GM12878 (cell line): ENCODE measurements at regions not wholly inside any gene's neighbourhood (a gene's known extent, or its start where the extent isn't known, plus 50 kb on each side); places are given as distances from the start of the nearest gene placed in this dataset.

Source experiments
- CEBPB ChIP-seq, 2 experiments: fragments of 150-350 bp in 1 of 2; IDR thresholded peaks; 2 replicates each; pipeline ENCODE4 v1.6.1; 2012 to 2014; ENCODE audit warnings: low read depth in 2 of 2, low read length in 2 of 2, borderline replicate concordance in 1 of 2, inconsistent platforms in 1 of 2
- EZH2 ChIP-seq: IDR thresholded peaks from 2 replicates; pipeline ENCODE4 v1.6.1; 2012; ENCODE audit warnings: low read depth, mild to moderate bottlenecking, control low read depth, inconsistent platforms, low read length, borderline replicate concordance; ENCODE audit not compliant: control insufficient read depth
- MTA2 ChIP-seq: fragments of 450-650 bp; IDR thresholded peaks from 2 replicates; pipeline ENCODE4 v1.6.1; 2016; ENCODE audit warnings: low read depth, mild to moderate bottlenecking, moderate library complexity
- NFYA ChIP-seq: IDR thresholded peaks from 2 replicates; pipeline ENCODE4 v1.6.1; 2011; ENCODE audit warnings: low read depth, mild to moderate bottlenecking, low read length, improper control_type of control experiment, borderline replicate concordance
- SMC3 ChIP-seq: IDR thresholded peaks from 2 replicates; pipeline ENCODE4 v1.6.1; 2011; ENCODE audit warnings: low read length, improper control_type of control experiment, borderline replicate concordance
- SRF ChIP-seq, 2 experiments: IDR thresholded peaks; 2 replicates each; pipeline ENCODE4 v1.6.1; 2011; ENCODE audit warnings: low read depth in 2 of 2, low read length in 2 of 2, mild to moderate bottlenecking in 1 of 2, moderate library complexity in 1 of 2
- TF ChIP-seq, protein P1 (sequence below): IDR thresholded peaks from 2 replicates; pipeline ENCODE4 v1.6.1; 2011; ENCODE audit warnings: low read depth, mild to moderate bottlenecking, low read length, moderate library complexity, borderline replicate concordance; ENCODE audit errors: extremely low read depth
- TF ChIP-seq, protein P2 (sequence below), 3 experiments: IDR thresholded peaks in 2 of 3; conservative IDR thresholded peaks in 1 of 3; 2 replicates each; pipeline ENCODE4 v1.5.1; 2011; ENCODE audit warnings: low read depth in 3 of 3, low read length in 3 of 3, mild to moderate bottlenecking in 3 of 3, control low read depth in 2 of 3, moderate library complexity in 2 of 3, inconsistent platforms in 1 of 3, mixed read lengths in 1 of 3; ENCODE audit not compliant: control insufficient read depth in 2 of 3, insufficient read depth in 1 of 3; ENCODE audit errors: extremely low read depth in 1 of 3
- TF ChIP-seq, protein P3 (sequence below): IDR thresholded peaks from 2 replicates; pipeline ENCODE4 v1.6.1; 2012; ENCODE audit warnings: mild to moderate bottlenecking, low read depth, low read length
- TF ChIP-seq, protein P4 (sequence below): IDR thresholded peaks from 2 replicates; pipeline ENCODE4 v1.6.1; 2011; ENCODE audit warnings: borderline replicate concordance, low read depth, mild to moderate bottlenecking, moderate library complexity, mixed read lengths, low read length; ENCODE audit not compliant: insufficient read depth; ENCODE audit errors: extremely low read length

DNA sequence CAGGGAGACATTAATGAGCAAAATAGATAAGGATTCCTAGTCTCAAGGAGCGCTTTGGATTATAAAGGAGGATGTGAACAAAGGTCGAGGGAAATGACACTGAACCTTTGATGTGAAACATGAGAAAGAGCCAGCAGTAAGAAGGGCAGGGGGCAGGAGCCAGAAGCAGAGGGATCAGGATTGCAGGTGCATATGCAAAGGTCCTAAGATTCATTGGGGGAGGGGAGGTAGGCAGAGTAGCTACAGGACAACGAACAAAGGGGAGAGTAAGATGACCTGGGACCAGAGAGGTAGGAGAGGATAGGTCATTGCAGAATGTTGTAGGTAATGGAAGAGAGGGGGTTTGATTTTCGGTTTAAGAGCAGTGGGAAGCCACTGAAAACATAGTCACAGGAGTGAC, 129.2 kb upstream of the TRPM3 start:
- TF ChIP-seq MTA2 (no peak), SMC3 (no peak), EZH2 (no peak), NFYA (no peak), SRF (IDR thresholded peaks at IDR 0.05; ENCODE audit: low read depth in 2 of 2, low read length in 2 of 2) (no peak), CEBPB (IDR thresholded peaks at IDR 0.05; ENCODE audit: borderline replicate concordance in 1 of 2, low read depth in 2 of 2, low read length in 2 of 2) (no peak)
- TF ChIP-seq, protein P1, sequence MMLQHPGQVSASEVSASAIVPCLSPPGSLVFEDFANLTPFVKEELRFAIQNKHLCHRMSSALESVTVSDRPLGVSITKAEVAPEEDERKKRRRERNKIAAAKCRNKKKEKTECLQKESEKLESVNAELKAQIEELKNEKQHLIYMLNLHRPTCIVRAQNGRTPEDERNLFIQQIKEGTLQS, result no peak
- TF ChIP-seq, protein P2, sequence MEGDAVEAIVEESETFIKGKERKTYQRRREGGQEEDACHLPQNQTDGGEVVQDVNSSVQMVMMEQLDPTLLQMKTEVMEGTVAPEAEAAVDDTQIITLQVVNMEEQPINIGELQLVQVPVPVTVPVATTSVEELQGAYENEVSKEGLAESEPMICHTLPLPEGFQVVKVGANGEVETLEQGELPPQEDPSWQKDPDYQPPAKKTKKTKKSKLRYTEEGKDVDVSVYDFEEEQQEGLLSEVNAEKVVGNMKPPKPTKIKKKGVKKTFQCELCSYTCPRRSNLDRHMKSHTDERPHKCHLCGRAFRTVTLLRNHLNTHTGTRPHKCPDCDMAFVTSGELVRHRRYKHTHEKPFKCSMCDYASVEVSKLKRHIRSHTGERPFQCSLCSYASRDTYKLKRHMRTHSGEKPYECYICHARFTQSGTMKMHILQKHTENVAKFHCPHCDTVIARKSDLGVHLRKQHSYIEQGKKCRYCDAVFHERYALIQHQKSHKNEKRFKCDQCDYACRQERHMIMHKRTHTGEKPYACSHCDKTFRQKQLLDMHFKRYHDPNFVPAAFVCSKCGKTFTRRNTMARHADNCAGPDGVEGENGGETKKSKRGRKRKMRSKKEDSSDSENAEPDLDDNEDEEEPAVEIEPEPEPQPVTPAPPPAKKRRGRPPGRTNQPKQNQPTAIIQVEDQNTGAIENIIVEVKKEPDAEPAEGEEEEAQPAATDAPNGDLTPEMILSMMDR (IDR thresholded peaks at IDR 0.05 in 2 of 3, conservative IDR thresholded peaks at IDR 0.05 in 1 of 3; ENCODE audit: control insufficient read depth in 2 of 3, extremely low read depth in 1 of 3, insufficient read depth in 1 of 3, low read depth in 3 of 3, low read length in 3 of 3), result no peak
- TF ChIP-seq, protein P3, sequence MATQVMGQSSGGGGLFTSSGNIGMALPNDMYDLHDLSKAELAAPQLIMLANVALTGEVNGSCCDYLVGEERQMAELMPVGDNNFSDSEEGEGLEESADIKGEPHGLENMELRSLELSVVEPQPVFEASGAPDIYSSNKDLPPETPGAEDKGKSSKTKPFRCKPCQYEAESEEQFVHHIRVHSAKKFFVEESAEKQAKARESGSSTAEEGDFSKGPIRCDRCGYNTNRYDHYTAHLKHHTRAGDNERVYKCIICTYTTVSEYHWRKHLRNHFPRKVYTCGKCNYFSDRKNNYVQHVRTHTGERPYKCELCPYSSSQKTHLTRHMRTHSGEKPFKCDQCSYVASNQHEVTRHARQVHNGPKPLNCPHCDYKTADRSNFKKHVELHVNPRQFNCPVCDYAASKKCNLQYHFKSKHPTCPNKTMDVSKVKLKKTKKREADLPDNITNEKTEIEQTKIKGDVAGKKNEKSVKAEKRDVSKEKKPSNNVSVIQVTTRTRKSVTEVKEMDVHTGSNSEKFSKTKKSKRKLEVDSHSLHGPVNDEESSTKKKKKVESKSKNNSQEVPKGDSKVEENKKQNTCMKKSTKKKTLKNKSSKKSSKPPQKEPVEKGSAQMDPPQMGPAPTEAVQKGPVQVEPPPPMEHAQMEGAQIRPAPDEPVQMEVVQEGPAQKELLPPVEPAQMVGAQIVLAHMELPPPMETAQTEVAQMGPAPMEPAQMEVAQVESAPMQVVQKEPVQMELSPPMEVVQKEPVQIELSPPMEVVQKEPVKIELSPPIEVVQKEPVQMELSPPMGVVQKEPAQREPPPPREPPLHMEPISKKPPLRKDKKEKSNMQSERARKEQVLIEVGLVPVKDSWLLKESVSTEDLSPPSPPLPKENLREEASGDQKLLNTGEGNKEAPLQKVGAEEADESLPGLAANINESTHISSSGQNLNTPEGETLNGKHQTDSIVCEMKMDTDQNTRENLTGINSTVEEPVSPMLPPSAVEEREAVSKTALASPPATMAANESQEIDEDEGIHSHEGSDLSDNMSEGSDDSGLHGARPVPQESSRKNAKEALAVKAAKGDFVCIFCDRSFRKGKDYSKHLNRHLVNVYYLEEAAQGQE, result no peak
- TF ChIP-seq, protein P4, sequence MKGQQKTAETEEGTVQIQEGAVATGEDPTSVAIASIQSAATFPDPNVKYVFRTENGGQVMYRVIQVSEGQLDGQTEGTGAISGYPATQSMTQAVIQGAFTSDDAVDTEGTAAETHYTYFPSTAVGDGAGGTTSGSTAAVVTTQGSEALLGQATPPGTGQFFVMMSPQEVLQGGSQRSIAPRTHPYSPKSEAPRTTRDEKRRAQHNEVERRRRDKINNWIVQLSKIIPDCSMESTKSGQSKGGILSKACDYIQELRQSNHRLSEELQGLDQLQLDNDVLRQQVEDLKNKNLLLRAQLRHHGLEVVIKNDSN, result no peak
